GM13976 (cell line): ENCODE measurements at regions not wholly inside any gene's neighbourhood (a gene's known extent, or its start where the extent isn't known, plus 50 kb on each side); places are given as distances from the start of the nearest gene placed in this dataset.

Experiments
- DNase-seq: peaks from one replicate; pipeline ENCODE4 v3.0.0; 2012; ENCODE audit warnings: low spot score
- in situ Hi-C: fragments of 300-500 bp; cut with MboI; formaldehyde crosslinking; loops from one replicate; pipeline ENCODE4 v1.12.0; 2022; ENCODE audit warnings: low sequenced_read_pairs, mixed read lengths, inconsistent platforms; ENCODE audit not compliant: unreplicated experiment
- TF ChIP-seq, protein P1 (sequence below): IDR thresholded peaks from 2 replicates; pipeline ENCODE4 v1.5.1; 2012; ENCODE audit warnings: borderline replicate concordance, mild to moderate bottlenecking; ENCODE audit not compliant: insufficient read depth; ENCODE audit errors: extremely low read depth, missing control alignments, control extremely low read depth

DNA sequence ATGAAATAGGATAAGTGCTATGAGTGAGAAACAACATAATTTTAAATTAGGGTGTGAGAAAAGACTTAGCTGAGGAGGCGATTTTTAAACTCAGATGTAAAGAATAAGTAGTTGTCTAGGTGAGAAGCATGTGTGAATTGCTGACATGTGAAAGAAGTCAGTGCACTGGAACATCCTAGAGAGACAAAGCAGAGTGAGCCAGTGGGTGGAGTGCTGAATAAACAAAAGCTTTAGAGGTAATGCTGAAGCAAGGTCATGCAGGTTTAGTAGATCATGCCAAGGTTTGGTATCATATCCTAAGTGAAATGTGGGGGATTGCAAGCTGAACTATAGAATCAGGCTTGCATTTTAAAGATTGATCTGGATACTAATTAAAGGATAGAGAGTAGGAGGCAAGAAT is 89.4 kb downstream of the KIF2B start:
- DNase-seq: no peak
- TF ChIP-seq, protein P1, sequence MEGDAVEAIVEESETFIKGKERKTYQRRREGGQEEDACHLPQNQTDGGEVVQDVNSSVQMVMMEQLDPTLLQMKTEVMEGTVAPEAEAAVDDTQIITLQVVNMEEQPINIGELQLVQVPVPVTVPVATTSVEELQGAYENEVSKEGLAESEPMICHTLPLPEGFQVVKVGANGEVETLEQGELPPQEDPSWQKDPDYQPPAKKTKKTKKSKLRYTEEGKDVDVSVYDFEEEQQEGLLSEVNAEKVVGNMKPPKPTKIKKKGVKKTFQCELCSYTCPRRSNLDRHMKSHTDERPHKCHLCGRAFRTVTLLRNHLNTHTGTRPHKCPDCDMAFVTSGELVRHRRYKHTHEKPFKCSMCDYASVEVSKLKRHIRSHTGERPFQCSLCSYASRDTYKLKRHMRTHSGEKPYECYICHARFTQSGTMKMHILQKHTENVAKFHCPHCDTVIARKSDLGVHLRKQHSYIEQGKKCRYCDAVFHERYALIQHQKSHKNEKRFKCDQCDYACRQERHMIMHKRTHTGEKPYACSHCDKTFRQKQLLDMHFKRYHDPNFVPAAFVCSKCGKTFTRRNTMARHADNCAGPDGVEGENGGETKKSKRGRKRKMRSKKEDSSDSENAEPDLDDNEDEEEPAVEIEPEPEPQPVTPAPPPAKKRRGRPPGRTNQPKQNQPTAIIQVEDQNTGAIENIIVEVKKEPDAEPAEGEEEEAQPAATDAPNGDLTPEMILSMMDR: no peak
- in situ Hi-C loops: no loop called here

DNA sequence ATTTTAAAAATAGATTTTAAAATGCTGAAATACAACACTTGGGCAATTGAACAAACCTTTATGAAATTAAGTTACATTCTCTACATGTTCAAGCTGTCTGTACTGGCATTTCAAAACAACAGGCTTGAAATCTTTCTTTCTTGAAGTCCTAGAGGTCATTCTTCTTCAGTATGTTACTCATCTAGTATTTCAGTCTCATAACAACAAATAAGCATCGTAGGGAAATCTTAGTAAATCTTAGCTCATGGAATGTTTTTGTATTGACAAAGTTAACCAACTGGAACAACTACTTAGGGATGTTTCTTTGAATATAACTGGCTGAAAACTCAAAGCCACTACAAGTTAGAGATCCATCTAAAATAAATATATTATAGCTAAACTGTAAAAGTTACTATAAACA is 96.6 kb downstream of the KIF2B start:
- in situ Hi-C loops: no loop called here
- DNase-seq: no peak

DNA sequence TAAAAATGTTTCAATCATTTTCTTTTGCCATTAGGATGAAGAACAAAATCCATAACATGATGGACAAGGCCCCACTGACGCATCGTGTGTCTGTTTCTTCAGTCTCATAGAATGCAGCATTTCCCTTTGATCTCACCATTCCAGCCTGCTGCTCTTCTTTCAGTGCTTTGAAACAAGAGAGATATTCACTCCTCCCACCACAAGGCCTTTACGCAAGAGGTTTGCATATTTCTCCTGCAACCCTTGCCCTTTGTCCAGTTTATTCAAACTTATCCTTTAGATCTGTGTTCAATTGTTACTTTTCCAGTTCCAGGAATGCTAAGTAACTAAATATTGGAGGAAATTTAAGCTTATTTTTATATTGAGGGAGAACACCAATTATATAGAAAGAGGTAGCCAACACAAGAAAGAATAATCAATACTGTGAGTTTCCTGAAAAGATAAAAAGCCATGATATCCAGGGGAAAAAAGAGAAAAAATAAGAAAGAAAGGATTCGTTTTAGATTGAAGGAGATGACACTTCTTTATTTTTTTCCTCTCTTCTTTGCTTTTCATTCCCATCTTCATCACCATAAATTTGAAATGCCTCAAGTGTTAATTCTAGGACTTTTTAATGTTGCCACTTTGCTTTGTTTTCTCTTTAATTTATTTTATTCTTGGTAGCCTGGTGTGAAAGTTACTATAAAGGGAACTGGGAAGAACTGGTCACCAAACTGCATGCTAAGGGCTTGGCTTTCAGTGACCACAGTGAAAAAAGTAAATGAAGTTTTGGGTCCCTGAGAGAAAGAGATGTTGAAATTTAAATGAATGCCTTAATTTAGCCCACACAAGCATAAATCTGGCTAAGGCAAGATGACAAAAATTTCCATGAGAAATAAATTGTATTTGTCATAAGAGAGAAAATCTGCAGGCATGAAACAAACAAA is 102.1 kb downstream of the KIF2B start:
- no peak for DNase-seq
- in situ Hi-C loops: no loop called here
- TF ChIP-seq, protein P1: no peak

More for the DNA sequence above, 96.6 kb downstream of the KIF2B start:
- TF ChIP-seq, protein P1: no peak

DNA sequence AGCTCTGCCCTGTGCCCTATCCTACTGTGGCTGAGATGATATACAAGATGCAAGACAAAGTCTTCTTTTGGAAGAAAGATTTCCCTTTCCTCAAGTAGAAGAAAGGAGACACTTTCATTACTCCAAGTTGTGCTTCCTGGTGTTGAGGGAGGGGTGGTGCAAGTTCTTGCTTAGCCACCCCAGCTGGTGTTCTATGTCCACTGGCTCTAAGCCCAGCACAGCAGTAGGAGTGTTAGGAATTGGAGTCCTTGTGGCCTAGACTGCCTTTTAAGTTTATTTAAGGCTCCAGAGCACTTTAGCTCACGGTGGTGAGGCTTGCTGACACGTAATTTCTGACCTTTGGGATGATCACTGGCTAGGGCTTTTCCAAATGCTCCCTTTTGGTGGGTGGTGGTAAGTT is 109.7 kb downstream of the KIF2B start:
- TF ChIP-seq, protein P1: no peak
- in situ Hi-C loops: no loop called here
- DNase-seq: no peak

DNA sequence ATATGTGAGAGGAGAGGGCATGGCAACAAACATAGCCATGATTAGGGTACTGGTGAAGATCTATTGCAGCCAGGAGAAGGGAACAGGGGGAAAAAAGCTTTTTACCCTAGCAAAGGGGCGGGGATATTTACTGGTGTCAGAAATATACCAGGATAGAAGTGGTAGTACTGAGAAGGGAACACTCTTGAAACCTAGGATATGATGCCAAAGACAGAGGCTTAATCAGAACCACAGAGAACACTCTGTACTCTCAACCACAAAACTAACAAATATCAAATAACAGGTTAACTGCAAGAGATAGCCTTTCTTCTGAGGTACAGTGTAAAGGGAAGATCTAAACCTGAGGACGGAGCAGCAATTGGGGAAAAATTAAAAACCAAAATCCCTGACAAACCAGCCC is 112.2 kb downstream of the KIF2B start:
- TF ChIP-seq, protein P1: no peak
- in situ Hi-C loops: no loop called here

DNA sequence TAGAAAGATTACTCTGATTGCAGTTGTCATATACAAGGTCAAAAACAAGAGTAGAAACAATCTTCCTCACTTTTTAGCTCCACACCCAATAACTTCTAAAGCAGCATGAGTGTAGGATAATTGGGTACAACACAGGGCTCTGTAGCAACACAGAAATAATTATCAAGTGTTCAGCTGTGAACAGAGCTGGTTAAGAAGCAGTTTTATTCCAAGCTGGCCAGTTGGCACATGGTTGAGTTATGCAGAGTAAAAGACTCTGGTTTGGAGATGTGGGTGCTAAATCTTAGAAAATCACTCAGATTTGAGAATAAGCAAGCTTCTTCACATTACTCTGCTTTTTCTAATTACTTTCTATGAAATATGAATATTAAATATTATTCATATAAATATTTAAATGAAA is 118.5 kb downstream of the KIF2B start:
- in situ Hi-C loops: no loop called here
- DNase-seq: no peak
- TF ChIP-seq, protein P1: no peak

More for the DNA sequence above, 112.2 kb downstream of the KIF2B start:
- no peak for DNase-seq
